ENCODE measurements at regions not wholly inside any gene's neighbourhood (a gene's known extent, or its start where the extent isn't known, plus 50 kb on each side); places are given as distances from the start of the nearest gene placed in this dataset.

GRCh38 chr13:34164582-34164981 is 346.6 kb downstream of the RFC3 start:
- ChIA-PET POLR2A (no interaction called here), CTCF (no interaction called here)
- TF ChIP-seq, protein P1, sequence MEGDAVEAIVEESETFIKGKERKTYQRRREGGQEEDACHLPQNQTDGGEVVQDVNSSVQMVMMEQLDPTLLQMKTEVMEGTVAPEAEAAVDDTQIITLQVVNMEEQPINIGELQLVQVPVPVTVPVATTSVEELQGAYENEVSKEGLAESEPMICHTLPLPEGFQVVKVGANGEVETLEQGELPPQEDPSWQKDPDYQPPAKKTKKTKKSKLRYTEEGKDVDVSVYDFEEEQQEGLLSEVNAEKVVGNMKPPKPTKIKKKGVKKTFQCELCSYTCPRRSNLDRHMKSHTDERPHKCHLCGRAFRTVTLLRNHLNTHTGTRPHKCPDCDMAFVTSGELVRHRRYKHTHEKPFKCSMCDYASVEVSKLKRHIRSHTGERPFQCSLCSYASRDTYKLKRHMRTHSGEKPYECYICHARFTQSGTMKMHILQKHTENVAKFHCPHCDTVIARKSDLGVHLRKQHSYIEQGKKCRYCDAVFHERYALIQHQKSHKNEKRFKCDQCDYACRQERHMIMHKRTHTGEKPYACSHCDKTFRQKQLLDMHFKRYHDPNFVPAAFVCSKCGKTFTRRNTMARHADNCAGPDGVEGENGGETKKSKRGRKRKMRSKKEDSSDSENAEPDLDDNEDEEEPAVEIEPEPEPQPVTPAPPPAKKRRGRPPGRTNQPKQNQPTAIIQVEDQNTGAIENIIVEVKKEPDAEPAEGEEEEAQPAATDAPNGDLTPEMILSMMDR (IDR thresholded peaks at IDR 0.05; ENCODE audit: insufficient read depth in 1 of 2, low read depth in 1 of 2, low read length in 1 of 2, severe bottlenecking in 1 of 2, unreplicated experiment in 1 of 2): no peak
- H3K4me3 ChIP-seq (ENCODE audit: low read depth, low read length): no peak overlapping the region
- Mint-ChIP-seq H3K9me3 (ENCODE audit: unreplicated experiment) (no peaks in the 10 kb centered on the region), H3K4me1 (ENCODE audit: low read depth, unreplicated experiment) (peaks cover 8% of the 10 kb centered on the region), H3K27ac (ENCODE audit: unreplicated experiment) (no peak overlapping the region), H3K27me3 (ENCODE audit: insufficient read depth, unreplicated experiment) (peaks cover 2% of the 10 kb centered on the region), H3K36me3 (ENCODE audit: insufficient read depth, unreplicated experiment) (no peaks in the 10 kb centered on the region), H3K4me3 (ENCODE audit: unreplicated experiment) (no peak overlapping the region)
- no peaks in the 10 kb centered on the region for H3K36me3 ChIP-seq (ENCODE audit: control insufficient read depth, insufficient read depth, low read length)
- DNase-seq: no peak
- intact Hi-C loops (cut with micrococcal nuclease; ENCODE audit: unreplicated experiment): no loop called here
- H3K4me1 ChIP-seq: peaks cover 10% of the 10 kb centered on the region; the same call in 1 of the 2 replicates
- no peaks in the 10 kb centered on the region for H3K9me3 ChIP-seq
- BruUV-seq (replicated peaks): no TSS peak
- H3K27me3 ChIP-seq (replicated peaks; ENCODE audit: control insufficient read depth, insufficient read depth, low read length): no peaks in the 10 kb centered on the region

DNA sequence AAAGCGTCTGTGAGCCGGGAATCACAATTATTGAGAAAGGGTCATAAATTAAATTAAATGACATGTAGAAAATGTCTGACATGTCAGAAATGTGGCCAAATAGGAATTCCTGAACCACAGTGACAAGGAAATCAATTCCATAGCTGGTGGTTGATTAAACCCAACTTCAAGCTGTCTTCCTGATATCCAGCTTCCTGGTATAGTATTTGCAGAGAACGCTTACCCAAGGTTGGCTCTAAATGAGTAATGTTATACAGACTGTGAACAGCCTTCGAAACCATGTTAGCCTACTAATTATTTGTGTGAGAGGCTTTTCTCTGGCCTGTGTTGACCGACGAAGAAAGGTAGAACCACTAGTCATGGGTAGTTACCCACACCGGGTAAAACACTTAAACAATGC is 347.2 kb downstream of the RFC3 start:
- Mint-ChIP-seq H3K4me3 (ENCODE audit: unreplicated experiment) (no peak overlapping the region), H3K4me1 (ENCODE audit: low read depth, unreplicated experiment) (peaks cover 8% of the 10 kb centered on the region), H3K27ac (ENCODE audit: unreplicated experiment) (no peak overlapping the region), H3K36me3 (ENCODE audit: insufficient read depth, unreplicated experiment) (no peaks in the 10 kb centered on the region), H3K27me3 (ENCODE audit: insufficient read depth, unreplicated experiment) (peaks cover 2% of the 10 kb centered on the region), H3K9me3 (ENCODE audit: unreplicated experiment) (no peaks in the 10 kb centered on the region)
- no peak overlapping the region for H3K4me3 ChIP-seq (ENCODE audit: low read depth, low read length)
- H3K9me3 ChIP-seq: no peaks in the 10 kb centered on the region
- no peaks in the 10 kb centered on the region for H3K36me3 ChIP-seq (ENCODE audit: control insufficient read depth, insufficient read depth, low read length)
- TF ChIP-seq, protein P1 (IDR thresholded peaks at IDR 0.05; ENCODE audit: insufficient read depth in 1 of 2, low read depth in 1 of 2, low read length in 1 of 2, severe bottlenecking in 1 of 2, unreplicated experiment in 1 of 2): no peak
- no peaks in the 10 kb centered on the region for H3K27me3 ChIP-seq (replicated peaks; ENCODE audit: control insufficient read depth, insufficient read depth, low read length)
- H3K4me1 ChIP-seq: peaks cover 10% of the 10 kb centered on the region; the same call in 1 of the 2 replicates
- ChIA-PET POLR2A (no interaction called here), CTCF (no interaction called here)
- intact Hi-C loops (cut with micrococcal nuclease; ENCODE audit: unreplicated experiment): no loop called here
- BruUV-seq (replicated peaks): no TSS peak
- DNase-seq: no peak

DNA sequence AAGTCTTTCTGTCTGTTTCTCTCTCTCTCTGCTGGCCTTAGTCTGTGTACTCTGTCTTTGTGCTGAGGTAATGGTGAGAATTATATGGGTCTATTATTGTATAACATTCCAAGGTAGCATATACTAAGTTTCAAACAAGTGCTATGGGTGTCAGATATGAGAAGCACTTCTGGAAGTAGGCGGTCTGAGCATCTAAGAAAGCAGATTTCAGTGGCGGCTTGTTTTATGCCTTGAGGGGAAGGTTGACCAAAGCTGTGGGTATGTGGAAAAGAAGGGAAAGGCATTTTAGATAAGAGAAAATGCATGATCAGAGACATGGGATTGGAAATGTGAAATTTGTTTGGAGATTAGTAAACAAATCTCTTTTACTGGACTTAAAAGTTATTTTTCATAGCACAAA is 348.5 kb downstream of the RFC3 start:
- peaks cover 8% of the 10 kb centered on the region for H3K4me1 Mint-ChIP-seq (ENCODE audit: low read depth, unreplicated experiment)
- H3K27me3 Mint-ChIP-seq (ENCODE audit: insufficient read depth, unreplicated experiment): peaks cover 2% of the 10 kb centered on the region
- H3K4me3 ChIP-seq (ENCODE audit: low read depth, low read length): no peak overlapping the region
- no peaks in the 10 kb centered on the region for H3K27me3 ChIP-seq (replicated peaks; ENCODE audit: control insufficient read depth, insufficient read depth, low read length)
- CTCF ChIA-PET: no interaction called here
- H3K27ac Mint-ChIP-seq (ENCODE audit: unreplicated experiment): no peak overlapping the region
- H3K9me3 ChIP-seq: no peaks in the 10 kb centered on the region
- POLR2A ChIA-PET: no interaction called here
- no peak for DNase-seq
- intact Hi-C loops (cut with micrococcal nuclease; ENCODE audit: unreplicated experiment): no loop called here
- TF ChIP-seq, protein P1 (IDR thresholded peaks at IDR 0.05; ENCODE audit: insufficient read depth in 1 of 2, low read depth in 1 of 2, low read length in 1 of 2, severe bottlenecking in 1 of 2, unreplicated experiment in 1 of 2): no peak
- BruUV-seq (replicated peaks): no TSS peak
- no peaks in the 10 kb centered on the region for H3K36me3 ChIP-seq (ENCODE audit: control insufficient read depth, insufficient read depth, low read length)
- peaks cover 10% of the 10 kb centered on the region; the same call in 1 of the 2 replicates for H3K4me1 ChIP-seq
- no peaks in the 10 kb centered on the region for H3K9me3 Mint-ChIP-seq (ENCODE audit: unreplicated experiment)
- no peaks in the 10 kb centered on the region for H3K36me3 Mint-ChIP-seq (ENCODE audit: insufficient read depth, unreplicated experiment)
- no peak overlapping the region for H3K4me3 Mint-ChIP-seq (ENCODE audit: unreplicated experiment)

Data from Caco-2 (cell line).